Stomach (tissue), 4 donors: ENCODE measurements at regions not wholly inside any gene's neighbourhood (a gene's known extent, or its start where the extent isn't known, plus 50 kb on each side); places are given as distances from the start of the nearest gene placed in this dataset.

ENCODE experiments used
- CTCF ChIP-seq, 7 experiments: fragments of 450-650 bp in 4 of 7; fragments of 200-600 bp in 3 of 7; sonication (generic) in 3 of 7; IDR thresholded peaks; one replicate each; pipeline ENCODE4 v1.5.1; 2016 to 2019; ENCODE audit warnings: antibody characterized with exemption in 7 of 7, control low read depth in 2 of 7, mild to moderate bottlenecking in 1 of 7
- POLR2A ChIP-seq, 4 donors: fragments of 450-650 bp; IDR thresholded peaks; one replicate each; pipeline ENCODE4 v1.6.1; 2016; ENCODE audit warnings: antibody characterized with exemption in 4 of 4, control low read depth in 2 of 4, mild to moderate bottlenecking in 1 of 4, moderate library complexity in 1 of 4
- POLR2AphosphoS5 ChIP-seq, 3 donors: sonication (generic); formaldehyde crosslinking; IDR thresholded peaks; one replicate each; pipeline ENCODE4 v1.6.1; 2016; ENCODE audit warnings: antibody characterized with exemption in 3 of 3

- TF ChIP-seq POLR2A (IDR thresholded peaks at IDR 0.05) (no peak), CTCF (IDR thresholded peaks at IDR 0.05) (no peak), POLR2AphosphoS5 (IDR thresholded peaks at IDR 0.05) (no peak)
Observed at GRCh38 chr7:93773446-93773845, 117.1 kb downstream of the TFPI2 start.
